ENCODE measurements at regions not wholly inside any gene's neighbourhood (a gene's known extent, or its start where the extent isn't known, plus 50 kb on each side); places are given as distances from the start of the nearest gene placed in this dataset.

GRCh38 chr5:117486261-117486660 lies 911.6 kb upstream of the SEMA6A start:
- in situ Hi-C loops (cut with HindIII; ENCODE audit: low sequenced_read_pairs): no loop called here

GRCh38 chr5:117475919-117476318 lies 901.3 kb upstream of the SEMA6A start:
- in situ Hi-C loops (cut with HindIII; ENCODE audit: low sequenced_read_pairs): no loop called here

GRCh38 chr5:117473165-117473564 lies 898.5 kb upstream of the SEMA6A start:
- in situ Hi-C loops (cut with HindIII; ENCODE audit: low sequenced_read_pairs): no loop called here

GRCh38 chr5:117463881-117464570 lies 889.4 kb upstream of the SEMA6A start:
- in situ Hi-C loops (cut with HindIII; ENCODE audit: low sequenced_read_pairs): no loop called here

GRCh38 chr5:117461966-117462365 lies 887.3 kb upstream of the SEMA6A start:
- in situ Hi-C loops (cut with HindIII; ENCODE audit: low sequenced_read_pairs): no loop called here

GRCh38 chr5:117461403-117461802 lies 886.8 kb upstream of the SEMA6A start:
- in situ Hi-C loops (cut with HindIII; ENCODE audit: low sequenced_read_pairs): no loop called here

GRCh38 chr5:117457656-117458055 lies 883.0 kb upstream of the SEMA6A start:
- in situ Hi-C loops (cut with HindIII; ENCODE audit: low sequenced_read_pairs): no loop called here

GRCh38 chr5:117456866-117457470 lies 882.3 kb upstream of the SEMA6A start:
- in situ Hi-C loops (cut with HindIII; ENCODE audit: low sequenced_read_pairs): no loop called here

GRCh38 chr5:117455236-117456233 lies 880.9 kb upstream of the SEMA6A start:
- in situ Hi-C loops (cut with HindIII; ENCODE audit: low sequenced_read_pairs): no loop called here

- in situ Hi-C loops (cut with HindIII; ENCODE audit: low sequenced_read_pairs): no loop called here
These were observed 880.1 kb upstream of the SEMA6A start for GRCh38 chr5:117454716-117455212.

- in situ Hi-C loops (cut with HindIII; ENCODE audit: low sequenced_read_pairs): no loop called here
These were observed 862.2 kb upstream of the SEMA6A start for GRCh38 chr5:117436846-117437245.

- in situ Hi-C loops (cut with HindIII; ENCODE audit: low sequenced_read_pairs): no loop called here
These were observed 860.6 kb upstream of the SEMA6A start for GRCh38 chr5:117435203-117435602.

GRCh38 chr5:117434254-117434653 lies 859.6 kb upstream of the SEMA6A start:
- in situ Hi-C loops (cut with HindIII; ENCODE audit: low sequenced_read_pairs): no loop called here

GRCh38 chr5:117433818-117434217 lies 859.2 kb upstream of the SEMA6A start:
- in situ Hi-C loops (cut with HindIII; ENCODE audit: low sequenced_read_pairs): no loop called here

GRCh38 chr5:117431091-117431490 lies 856.5 kb upstream of the SEMA6A start:
- in situ Hi-C loops (cut with HindIII; ENCODE audit: low sequenced_read_pairs): no loop called here

- in situ Hi-C loops (cut with HindIII; ENCODE audit: low sequenced_read_pairs): no loop called here
These were observed 850.5 kb upstream of the SEMA6A start for GRCh38 chr5:117425163-117425562.

GRCh38 chr5:117424559-117424958 lies 849.9 kb upstream of the SEMA6A start:
- in situ Hi-C loops (cut with HindIII; ENCODE audit: low sequenced_read_pairs): no loop called here

- in situ Hi-C loops (cut with HindIII; ENCODE audit: low sequenced_read_pairs): no loop called here
These were observed 842.9 kb upstream of the SEMA6A start for GRCh38 chr5:117417501-117417900.

- in situ Hi-C loops (cut with HindIII; ENCODE audit: low sequenced_read_pairs): no loop called here
These were observed 840.3 kb upstream of the SEMA6A start for GRCh38 chr5:117414926-117415325.

GRCh38 chr5:117411701-117412100 lies 837.1 kb upstream of the SEMA6A start:
- in situ Hi-C loops (cut with HindIII; ENCODE audit: low sequenced_read_pairs): no loop called here

GRCh38 chr5:117405197-117405596 lies 830.6 kb upstream of the SEMA6A start:
- in situ Hi-C loops (cut with HindIII; ENCODE audit: low sequenced_read_pairs): no loop called here

All from endothelial cell of hepatic sinusoid (primary cell).